Glutamatergic neuron (in vitro differentiated cells): ENCODE measurements at regions not wholly inside any gene's neighbourhood (a gene's known extent, or its start where the extent isn't known, plus 50 kb on each side); places are given as distances from the start of the nearest gene placed in this dataset.
A peak's percentile ranks its signal among the peaks of the same experiment; 100 is the strongest.

ENCODE experiments used
- DNase-seq: peaks from one replicate; pipeline ENCODE4 v3.0.0; 2022
- H3K27ac Mint-ChIP-seq: one replicate; pipeline ENCODE4 v1.8.0; 2020; ENCODE audit warnings: mild to moderate bottlenecking, mixed read lengths, inconsistent platforms; ENCODE audit not compliant: unreplicated experiment
- H3K27me3 Mint-ChIP-seq: one replicate; pipeline ENCODE4 v1.8.0; 2020; ENCODE audit warnings: mild to moderate bottlenecking, moderate library complexity, mixed read lengths, inconsistent platforms; ENCODE audit not compliant: unreplicated experiment
- H3K36me3 Mint-ChIP-seq: one replicate; pipeline ENCODE4 v1.8.0; 2020; ENCODE audit warnings: mild to moderate bottlenecking, mixed read lengths, inconsistent platforms; ENCODE audit not compliant: unreplicated experiment
- H3K4me1 Mint-ChIP-seq: one replicate; pipeline ENCODE4 v1.8.0; 2020; ENCODE audit warnings: mild to moderate bottlenecking, low read depth, mixed read lengths, inconsistent platforms; ENCODE audit not compliant: unreplicated experiment
- H3K4me3 Mint-ChIP-seq: one replicate; pipeline ENCODE4 v1.8.0; 2020; ENCODE audit warnings: mild to moderate bottlenecking, mixed read lengths, inconsistent platforms; ENCODE audit not compliant: unreplicated experiment
- H3K9me3 Mint-ChIP-seq: one replicate; pipeline ENCODE4 v1.8.0; 2020; ENCODE audit warnings: mild to moderate bottlenecking, moderate library complexity, mixed read lengths, inconsistent platforms; ENCODE audit not compliant: unreplicated experiment
- CTCF ChIP-seq: fragments of 200-600 bp; sonication (generic); IDR thresholded peaks from one replicate; pipeline ENCODE4 v1.5.0; 2021; ENCODE audit not compliant: partially characterized antibody, unreplicated experiment

GRCh38 chr6:68473433-68474210 is 161.5 kb upstream of the ADGRB3 start:
- Mint-ChIP-seq H3K27ac (no peak overlapping the region), H3K36me3 (no peaks in the 10 kb centered on the region), H3K4me3 (no peak overlapping the region), H3K27me3 (no peaks in the 10 kb centered on the region), H3K9me3 (no peaks in the 10 kb centered on the region), H3K4me1 (no peaks in the 10 kb centered on the region)
- DNase-seq = no peak
- TF ChIP-seq CTCF = no peak

- Mint-ChIP-seq H3K27me3 (no peaks in the 10 kb centered on the region), H3K4me3 (no peak overlapping the region), H3K36me3 (no peaks in the 10 kb centered on the region), H3K4me1 (no peaks in the 10 kb centered on the region), H3K9me3 (no peaks in the 10 kb centered on the region), H3K27ac (no peak overlapping the region)
- DNase-seq = peak; percentile 23
- no peak for TF ChIP-seq CTCF
Measured at GRCh38 chr6:68468244-68468884, 166.7 kb upstream of the ADGRB3 start.

- peaks cover 2% of the 10 kb centered on the region for H3K36me3 Mint-ChIP-seq
- H3K4me1 Mint-ChIP-seq = no peaks in the 10 kb centered on the region
- DNase-seq = no peak
- no peak overlapping the region for H3K27ac Mint-ChIP-seq
- no peak overlapping the region for H3K4me3 Mint-ChIP-seq
- peaks cover 6% of the 10 kb centered on the region for H3K27me3 Mint-ChIP-seq
- no peak for TF ChIP-seq CTCF
- peaks cover 3% of the 10 kb centered on the region for H3K9me3 Mint-ChIP-seq
Measured at GRCh38 chr6:68458447-68458846, 176.6 kb upstream of the ADGRB3 start.

GRCh38 chr6:68447112-68447511 is 188.0 kb upstream of the ADGRB3 start:
- Mint-ChIP-seq H3K4me3 (no peak overlapping the region), H3K27me3 (peaks cover under 1% of the 10 kb centered on the region), H3K4me1 (no peaks in the 10 kb centered on the region), H3K9me3 (no peaks in the 10 kb centered on the region), H3K36me3 (no peaks in the 10 kb centered on the region), H3K27ac (no peak overlapping the region)
- no peak for TF ChIP-seq CTCF
- no peak for DNase-seq

- no peaks in the 10 kb centered on the region for H3K36me3 Mint-ChIP-seq
- no peak overlapping the region for H3K27ac Mint-ChIP-seq
- no peak for DNase-seq
- no peaks in the 10 kb centered on the region for H3K9me3 Mint-ChIP-seq
- no peaks in the 10 kb centered on the region for H3K27me3 Mint-ChIP-seq
- H3K4me1 Mint-ChIP-seq = no peaks in the 10 kb centered on the region
- H3K4me3 Mint-ChIP-seq = no peak overlapping the region
- no peak for TF ChIP-seq CTCF
Measured at GRCh38 chr6:68445926-68446325, 189.2 kb upstream of the ADGRB3 start.
